GM18507 (cell line): ENCODE measurements at regions not wholly inside any gene's neighbourhood (a gene's known extent, or its start where the extent isn't known, plus 50 kb on each side); places are given as distances from the start of the nearest gene placed in this dataset.
"Not testable (repeated sequence)": the region's sequence is repeated elsewhere in the genome, so short reads cannot be mapped to it uniquely, and the experiment has no call there.

Experiments
- DNase-seq: peaks from one replicate; pipeline ENCODE4 v3.0.0; 2011; ENCODE audit warnings: low read depth; ENCODE audit not compliant: insufficient read length; ENCODE audit errors: extremely low spot score
- FAIRE-seq: peaks from 2 replicates; lab custom pipeline; 2011; peaks lifted over from hg19 to GRCh38; lab: Jason Lieb, UNC

DNA sequence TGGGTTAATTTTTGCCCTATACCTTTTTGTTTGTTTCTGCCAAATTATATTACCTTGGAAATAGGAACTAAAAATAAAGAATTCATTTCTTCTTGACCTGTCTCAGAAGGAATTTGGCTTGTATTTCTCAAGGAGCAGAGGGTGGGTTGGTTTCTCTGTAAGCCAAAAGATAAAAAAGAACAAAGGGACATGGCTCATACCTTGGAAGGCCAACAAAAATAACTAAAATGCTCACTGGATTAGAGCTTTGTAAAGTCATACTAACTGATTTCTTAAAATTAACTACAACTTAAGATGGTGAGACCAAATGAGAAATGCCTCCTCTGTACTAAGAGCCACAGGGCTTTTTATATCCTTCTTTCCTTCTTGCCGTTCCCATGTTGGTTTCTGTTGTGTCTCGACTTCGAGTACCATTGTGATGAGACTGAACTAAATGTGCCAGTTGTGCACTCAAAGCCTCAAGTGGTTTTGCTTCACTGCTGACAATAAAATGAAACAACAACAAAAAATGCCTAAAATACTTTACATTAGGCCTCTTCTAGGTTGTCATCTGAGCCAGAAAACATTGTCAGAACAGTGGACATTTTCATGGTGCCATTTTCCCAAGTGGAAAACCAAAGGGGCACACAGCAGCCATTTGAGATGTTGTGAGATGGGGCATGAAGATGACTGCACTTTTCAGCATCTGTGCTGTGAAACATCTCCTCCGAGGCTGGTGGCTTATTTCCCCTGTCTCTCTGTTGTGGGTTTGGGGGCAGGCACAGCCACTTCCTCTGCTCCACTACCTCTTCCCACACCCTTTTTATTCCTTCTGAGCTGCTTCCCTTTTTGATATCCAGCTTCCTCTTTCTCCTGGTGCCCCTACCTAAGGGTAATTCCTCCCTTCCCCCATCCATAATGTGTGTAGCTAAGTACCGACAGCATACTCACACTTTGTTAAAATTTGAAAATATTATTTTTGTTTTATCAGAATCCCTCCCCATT, 51.8 kb upstream of the AGR3 start:
- FAIRE-seq (no peak), DNase-seq (no peak)

DNA sequence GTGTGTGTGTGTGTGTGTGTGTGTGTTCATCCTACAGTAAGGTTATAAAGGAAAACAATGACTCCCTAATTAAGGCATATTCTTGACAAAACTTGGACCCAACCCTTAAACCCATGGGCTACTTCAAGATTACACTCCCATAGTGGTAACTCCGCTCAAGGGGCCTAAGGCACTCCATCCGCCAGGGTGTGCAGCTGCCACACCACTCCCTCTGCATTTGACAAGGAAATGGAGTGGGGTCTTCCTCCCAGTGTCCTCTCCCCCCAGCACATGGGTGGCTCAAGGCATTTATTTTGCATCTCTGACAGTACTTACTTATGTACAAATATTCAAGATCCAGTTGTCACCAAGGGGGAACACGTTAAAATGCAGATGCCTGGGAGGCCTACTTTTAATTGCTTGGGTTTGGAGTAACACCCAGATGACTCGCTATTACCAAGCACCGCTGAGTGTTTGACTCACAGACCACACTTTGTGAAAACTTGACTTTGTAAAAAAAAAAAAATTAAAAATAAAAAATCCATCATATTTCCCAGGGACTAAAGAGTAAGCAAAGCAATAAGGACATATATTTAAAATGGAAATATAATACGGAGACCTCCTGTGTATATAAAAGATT, 53.0 kb upstream of the AGR3 start:
- no peak for DNase-seq
- FAIRE-seq = no peak

DNA sequence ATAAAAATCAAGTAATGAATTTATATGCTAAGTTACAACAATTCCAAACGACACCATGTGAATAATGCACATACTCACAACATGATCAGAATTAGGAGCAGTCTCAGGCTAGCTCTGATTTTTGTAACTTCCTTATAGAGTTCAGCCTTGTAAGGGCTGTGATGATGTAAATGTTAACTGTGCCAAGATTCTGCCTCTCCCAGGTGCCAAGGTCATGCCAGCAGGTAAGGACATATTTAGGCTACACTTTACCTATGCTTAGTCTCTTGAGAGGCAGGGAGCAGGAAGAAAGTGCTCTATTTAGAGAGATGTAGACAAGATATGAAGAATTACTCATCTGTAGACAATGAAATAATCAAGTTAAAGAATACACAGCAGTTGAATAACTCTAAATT, 53.6 kb upstream of the AGR3 start:
- DNase-seq = no peak
- FAIRE-seq = no peak

DNA sequence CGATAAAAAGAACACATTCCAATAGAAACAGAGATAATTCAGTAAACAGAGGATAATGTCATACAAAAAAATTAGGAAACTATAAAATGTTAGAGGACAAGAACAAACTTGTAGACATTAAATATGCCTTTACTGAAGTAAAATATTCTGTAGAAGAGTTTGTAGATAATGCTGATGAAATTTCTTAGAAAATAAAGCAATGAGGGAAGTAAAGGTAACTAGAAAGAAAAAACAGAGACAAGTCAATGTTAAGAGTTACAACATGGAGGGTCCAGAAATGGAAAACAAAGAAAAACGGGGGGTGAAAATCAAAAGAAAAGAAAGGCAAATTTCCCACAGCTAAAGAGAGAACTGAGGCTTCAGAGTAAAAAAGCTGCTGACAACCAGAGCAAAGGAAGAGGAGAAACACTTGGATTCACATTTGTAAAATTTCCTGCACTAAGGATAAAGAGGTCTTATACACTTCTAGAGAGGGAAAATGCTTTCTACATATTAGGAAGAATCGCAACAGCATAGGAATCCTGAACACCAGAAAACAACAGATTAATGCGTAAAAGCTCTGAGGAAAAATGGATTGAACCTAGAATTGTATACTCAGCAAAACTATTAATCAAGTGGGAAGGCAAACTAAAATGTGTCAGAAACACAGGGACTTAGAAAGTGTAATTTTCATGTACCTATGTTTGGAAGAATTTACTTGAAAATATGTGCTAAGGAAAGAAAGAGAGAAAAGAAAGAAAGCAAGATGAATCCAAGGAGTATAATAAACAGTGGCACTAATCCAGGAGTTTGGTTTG, 55.0 kb upstream of the AGR3 start:
- no peak for DNase-seq
- no peak for FAIRE-seq

DNA sequence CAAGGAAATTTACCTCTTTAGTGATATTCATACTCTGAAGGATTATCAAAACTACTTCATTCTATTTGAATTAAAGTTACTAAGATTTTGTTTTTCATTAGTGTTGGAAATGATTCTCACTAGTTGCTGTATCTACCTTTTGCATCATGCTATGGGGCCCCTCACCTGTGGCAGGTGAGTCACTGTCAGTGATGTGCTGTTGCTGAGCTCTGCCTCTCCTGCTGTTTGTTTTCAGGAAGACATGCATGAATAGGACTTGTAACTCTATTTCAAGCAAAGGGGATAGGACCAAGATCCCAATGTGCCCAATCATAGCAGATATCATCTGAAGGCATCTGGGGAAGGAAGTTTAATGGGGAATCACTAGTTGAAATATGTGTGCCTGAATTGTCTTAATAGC, 57.4 kb upstream of the AGR3 start:
- no peak for DNase-seq
- no peak for FAIRE-seq

DNA sequence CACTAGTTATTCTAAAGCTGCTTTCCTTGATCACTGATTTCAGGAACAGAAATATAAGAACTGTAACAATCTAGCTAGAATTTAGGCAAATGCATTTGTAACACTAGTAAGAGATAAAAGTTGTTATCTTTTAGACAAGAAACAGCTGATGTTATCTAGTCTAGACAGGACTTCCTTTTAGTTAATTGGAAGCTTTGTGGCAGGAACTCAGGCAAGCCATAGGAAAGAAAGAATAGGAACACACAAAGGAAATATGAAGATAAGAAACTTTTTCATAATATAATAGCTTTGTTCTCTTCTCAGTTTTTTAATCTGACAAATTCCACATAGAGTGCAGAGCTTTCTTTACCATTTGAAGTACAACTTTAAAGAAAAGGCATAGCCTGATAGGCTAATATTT, 59.0 kb upstream of the AGR3 start:
- FAIRE-seq = no peak
- no peak for DNase-seq

DNA sequence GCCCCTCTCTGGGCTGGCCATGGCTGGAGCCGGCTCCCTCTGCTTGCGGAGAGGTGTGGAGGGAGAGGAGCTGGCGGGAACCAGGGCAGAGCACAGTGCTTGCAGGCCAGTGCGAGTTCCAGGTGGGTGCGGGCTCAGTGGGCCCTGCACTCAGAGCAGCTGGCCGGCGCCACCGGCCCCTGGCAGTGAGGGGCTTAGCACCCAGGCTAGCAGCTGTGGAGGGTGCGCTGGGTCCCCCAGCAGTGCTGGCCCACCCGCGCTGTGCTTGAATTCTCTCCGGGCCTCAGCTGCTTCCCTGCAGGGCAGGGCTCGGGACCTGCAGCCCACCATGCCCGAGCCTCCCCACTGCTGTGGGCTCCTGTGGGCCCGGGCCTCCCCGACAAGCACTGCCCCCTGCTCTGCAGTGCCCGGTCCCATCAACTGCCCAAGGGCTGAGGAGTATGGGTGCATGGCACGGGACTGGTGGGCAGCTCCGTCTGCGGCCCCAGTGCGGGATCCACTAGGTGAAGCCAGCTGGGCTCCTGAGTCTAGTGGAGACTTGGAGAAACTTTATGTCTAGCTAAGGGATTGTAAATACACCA, 61.2 kb upstream of the AGR3 start:
- DNase-seq (no peak), FAIRE-seq (no peak)

DNA sequence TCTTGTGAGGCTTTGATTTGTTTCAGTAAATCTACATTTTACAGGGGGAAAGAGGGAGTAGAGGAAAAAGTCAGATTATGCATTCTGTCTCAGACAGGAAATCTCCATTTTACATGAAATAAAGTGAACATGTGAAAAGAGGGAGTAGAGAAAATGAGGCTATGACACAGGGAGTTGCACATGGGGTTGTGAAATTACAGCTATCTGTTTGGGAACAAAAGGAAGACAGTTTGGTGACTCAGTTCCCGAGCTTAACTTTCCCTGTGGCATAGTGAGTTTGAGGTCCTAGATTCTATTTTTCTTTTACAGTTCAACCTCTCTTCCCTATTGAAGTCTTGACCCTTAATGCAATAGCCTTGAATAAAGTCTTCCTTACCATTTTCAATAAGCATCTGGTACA, 63.2 kb upstream of the AGR3 start:
- DNase-seq (no peak), FAIRE-seq (no peak)

DNA sequence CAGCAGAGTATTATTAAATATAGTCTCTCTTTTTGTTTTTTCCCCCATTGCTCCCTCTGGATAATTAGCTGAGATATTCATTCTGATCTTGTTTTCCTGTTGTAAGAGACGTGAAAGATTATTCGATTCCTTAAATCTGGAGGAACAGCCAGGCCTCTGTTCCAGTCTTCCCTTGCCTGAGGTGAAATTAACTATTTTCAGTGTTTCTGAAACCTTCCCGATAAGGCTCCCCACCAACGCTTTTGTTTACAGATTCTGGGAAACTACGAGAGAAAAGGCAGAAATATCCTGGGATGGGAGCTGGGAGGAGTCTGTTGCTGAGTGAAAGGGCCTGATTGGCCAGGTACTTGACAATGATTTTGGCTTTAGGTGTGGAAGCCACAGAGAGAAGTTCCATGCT, 63.6 kb upstream of the AGR3 start:
- FAIRE-seq (no peak), DNase-seq (no peak)

DNA sequence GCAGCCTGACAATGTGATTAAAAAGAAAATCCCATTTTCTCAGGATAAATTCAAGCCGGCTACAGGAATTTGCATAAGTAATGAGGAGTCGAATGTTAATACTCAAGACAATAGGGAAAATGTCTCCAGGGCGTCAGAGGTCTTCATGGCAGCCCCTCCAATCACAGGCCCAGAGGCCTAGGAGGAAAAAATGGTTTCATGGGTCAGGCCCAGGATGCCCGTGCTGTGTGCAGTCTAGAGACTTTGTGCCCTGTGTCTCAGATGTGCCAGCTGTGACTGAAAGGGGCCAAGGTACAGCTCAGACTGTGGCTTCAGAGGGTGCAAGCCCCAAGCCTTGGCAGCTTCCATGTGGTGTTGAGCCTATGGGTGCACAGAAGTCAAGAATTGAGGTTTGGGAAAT, 66.3 kb upstream of the AGR3 start:
- FAIRE-seq = not testable (repeated sequence)

DNA sequence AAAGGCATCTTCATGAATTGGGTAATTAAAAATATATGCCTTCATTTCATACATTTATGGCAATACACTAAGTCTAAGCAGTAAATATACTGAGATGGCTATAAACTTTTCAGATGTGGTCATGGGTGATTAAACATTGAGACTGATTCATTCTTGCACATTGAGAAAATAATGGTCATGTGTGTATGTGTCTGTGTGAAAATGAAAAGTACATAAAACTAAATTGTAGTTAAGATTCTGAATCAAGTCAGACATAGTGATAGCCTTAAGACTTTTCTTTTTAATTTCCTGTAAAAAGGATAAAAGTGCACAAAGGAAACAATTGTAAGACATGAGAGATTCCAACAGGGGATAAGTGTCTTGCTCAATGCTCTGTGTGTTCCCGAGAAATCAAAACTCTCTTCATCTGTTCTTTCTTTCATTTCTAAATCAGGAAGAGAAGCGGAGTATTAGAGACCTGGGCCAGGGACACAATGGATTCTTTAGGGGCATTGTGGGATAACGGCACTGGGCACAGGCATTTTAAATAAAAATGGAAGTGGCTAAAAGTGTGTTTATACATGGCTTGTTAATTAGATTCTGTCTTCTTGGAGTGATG, 69.8 kb upstream of the AGR3 start:
- FAIRE-seq (no peak), DNase-seq (no peak)

More for the DNA sequence above, 66.3 kb upstream of the AGR3 start:
- DNase-seq = not testable (repeated sequence)

DNA sequence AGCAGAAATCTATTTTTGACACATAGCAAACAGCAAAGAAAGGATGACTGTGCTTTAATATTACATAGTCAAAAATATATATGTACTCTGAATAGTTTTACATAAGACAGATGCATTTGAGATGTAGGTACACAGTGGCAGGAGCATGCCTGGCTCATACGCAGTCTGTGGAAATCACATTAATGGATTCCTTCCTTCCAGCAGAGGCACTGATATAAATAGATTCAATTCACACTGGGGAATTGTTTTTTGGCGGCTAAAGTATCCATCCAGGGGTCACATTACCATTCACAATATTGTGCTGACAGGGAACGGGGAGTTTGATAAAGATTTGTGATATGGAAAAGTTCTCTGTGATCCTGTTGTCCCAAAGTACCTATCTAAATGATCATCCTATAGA, 72.5 kb upstream of the AGR3 start:
- DNase-seq (no peak), FAIRE-seq (no peak)

DNA sequence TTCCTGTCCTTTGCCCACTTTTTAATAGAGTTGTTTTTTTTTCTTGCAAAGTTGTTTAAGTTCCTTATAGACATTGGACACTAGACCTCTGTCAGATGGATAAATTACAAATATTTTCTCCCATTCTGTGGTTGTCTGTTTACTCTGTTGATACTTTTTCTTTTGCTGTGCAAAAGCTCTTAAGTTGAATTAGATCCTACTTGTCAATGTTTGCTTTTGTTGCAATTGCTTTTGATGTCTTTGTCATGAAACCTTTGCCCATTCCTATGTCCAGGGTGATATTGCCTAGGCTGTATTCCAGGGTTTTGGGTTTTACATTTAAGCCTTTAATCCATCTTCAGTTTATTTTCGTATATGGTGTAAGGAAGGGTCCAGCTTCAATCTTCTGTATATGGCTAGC, 76.9 kb upstream of the AGR3 start:
- no peak for DNase-seq
- FAIRE-seq = no peak

DNA sequence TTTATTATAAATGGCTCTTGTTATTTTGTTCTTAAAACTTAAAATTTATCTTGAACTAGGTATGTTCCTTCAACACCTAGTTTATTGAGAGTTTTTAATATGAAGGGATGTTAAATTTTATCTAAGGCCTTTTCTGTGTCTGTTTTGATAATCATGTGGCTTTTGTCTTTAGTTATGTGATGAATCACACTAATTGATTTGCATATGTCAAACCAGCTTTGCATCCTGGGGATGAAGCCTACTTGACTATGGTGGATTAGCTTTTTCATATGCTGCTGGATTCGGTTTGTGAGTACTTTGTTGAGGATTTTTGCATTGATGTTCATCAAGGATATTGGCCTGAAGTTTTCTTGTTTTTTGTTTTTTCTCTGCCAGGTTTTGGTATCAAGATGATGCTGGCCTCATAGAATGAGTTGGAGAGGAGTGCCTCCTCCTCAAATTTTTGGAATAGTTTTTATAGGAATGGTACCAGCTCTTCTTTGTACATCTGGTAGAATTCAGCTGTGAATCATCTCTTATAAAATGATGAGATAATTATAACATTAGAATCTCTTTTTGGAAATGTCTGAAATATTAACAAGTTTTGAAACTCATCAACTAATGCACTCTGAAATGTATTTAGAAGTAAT, 78.7 kb upstream of the AGR3 start:
- DNase-seq (no peak), FAIRE-seq (no peak)

DNA sequence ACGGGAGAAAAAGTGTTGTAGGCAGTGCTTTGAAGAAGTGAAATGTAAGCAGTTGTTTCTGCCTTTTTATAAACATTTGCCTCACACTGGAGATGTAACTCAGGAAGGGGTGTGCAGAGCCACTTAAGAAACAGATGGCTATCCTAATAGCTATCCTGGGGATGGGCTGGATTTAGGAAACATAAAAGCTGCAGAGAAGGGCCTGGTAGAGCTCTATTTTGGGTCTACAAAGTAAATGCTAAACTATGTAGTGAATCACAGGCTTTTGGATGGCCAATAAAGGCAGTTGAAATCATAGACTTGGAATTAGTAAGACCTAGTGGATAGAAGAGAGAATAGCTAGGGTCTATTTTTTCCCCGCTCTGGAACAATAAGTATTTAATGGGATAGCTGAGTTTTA, 79.9 kb upstream of the AGR3 start:
- FAIRE-seq = no peak
- no peak for DNase-seq

DNA sequence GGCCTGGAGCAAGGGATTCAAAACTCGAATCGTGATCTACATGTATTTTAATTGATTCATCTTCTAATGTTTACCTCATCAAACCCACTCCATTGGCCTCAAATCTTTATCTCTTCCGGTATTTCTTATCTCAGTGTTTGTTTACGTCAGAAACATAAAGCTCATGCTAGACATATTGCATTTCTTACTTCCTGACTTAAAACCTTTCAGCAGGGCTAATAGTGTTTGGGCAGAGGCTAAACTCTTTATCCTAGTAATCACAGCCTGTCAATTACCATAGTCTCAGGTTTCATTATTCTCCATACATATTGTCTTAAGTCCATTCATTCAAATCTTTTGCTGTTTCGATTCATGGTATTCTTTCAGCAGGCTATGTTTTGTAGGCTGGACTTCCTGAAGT, 81.3 kb upstream of the AGR3 start:
- no peak for FAIRE-seq

DNA sequence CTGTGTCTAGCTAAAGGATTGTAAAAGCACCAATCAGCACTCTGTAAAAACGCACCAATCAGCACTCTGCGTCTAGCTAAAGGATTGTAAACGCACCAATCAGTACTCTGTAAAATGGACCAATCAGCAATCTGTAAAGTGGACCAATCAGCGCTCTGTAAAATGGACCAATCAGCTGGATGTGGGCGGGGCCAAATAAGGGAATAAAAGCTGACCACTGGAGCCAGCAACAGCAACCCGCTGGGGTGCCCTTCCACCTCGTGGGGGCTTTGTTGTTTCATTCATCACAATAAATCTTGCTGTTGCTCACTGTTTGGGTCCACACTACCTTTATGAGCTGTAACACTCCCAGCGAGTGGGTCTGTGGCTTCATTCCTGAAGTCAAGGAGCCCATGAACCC, 83.9 kb upstream of the AGR3 start:
- DNase-seq, FAIRE-seq: not testable (repeated sequence)

More for the DNA sequence above, 81.3 kb upstream of the AGR3 start:
- no peak for DNase-seq

DNA sequence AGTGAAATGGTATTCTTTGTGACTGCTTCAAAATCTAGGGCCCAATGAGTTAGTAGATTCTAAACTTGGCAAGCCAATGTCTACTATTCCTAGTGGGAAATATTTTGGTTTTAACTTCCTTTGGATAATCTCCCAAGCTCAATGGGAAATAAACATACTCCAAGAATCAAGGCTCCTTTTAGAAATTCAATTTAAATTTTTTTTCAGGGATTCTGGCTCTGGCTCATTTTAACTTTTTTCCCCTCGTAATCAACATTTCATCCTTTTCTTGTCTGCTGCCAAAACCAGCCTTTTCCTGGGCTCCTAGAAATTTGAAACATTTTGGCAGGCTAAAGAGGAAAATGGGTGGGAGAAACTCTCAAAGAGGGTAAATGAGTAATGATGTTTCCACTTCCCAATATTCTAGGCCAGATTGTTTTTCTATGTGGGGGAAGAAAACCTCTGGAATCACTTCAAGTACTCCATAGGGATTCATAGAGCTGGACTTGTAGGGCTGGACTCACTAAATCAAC, 85.6 kb upstream of the AGR3 start:
- DNase-seq (no peak), FAIRE-seq (no peak)
